Thyroid gland (tissue), 4 donors: ENCODE measurements at regions not wholly inside any gene's neighbourhood (a gene's known extent, or its start where the extent isn't known, plus 50 kb on each side); places are given as distances from the start of the nearest gene placed in this dataset.

Source experiments
- CTCF ChIP-seq, 6 experiments: fragments of 200-600 bp in 3 of 6; fragments of 450-650 bp in 3 of 6; sonication (generic) in 3 of 6; IDR thresholded peaks; one replicate each; pipeline ENCODE4 v1.5.1; 2016 to 2019; ENCODE audit warnings: antibody characterized with exemption in 6 of 6, mild to moderate bottlenecking in 2 of 6, inconsistent platforms in 1 of 6, moderate library complexity in 1 of 6
- POLR2A ChIP-seq, 2 donors: fragments of 450-650 bp; IDR thresholded peaks; one replicate each; pipeline ENCODE4 v1.6.1; 2017; ENCODE audit warnings: antibody characterized with exemption in 2 of 2, mild to moderate bottlenecking in 2 of 2, moderate library complexity in 1 of 2

- TF ChIP-seq POLR2A (IDR thresholded peaks at IDR 0.05) (no peak), CTCF (IDR thresholded peaks at IDR 0.05) (no peak)
These were observed 146.8 kb downstream of the ZBTB18 start for GRCh38 chr1:244197851-244198375.
